Stomach (tissue), 8 donors: ENCODE measurements at regions not wholly inside any gene's neighbourhood (a gene's known extent, or its start where the extent isn't known, plus 50 kb on each side); places are given as distances from the start of the nearest gene placed in this dataset.

Source experiments
- DNase-seq, 2 donors: peaks; one replicate each; pipeline versions ENCODE4 v3.0.0 to v3.0.0-alpha.2; 2013 to 2019
- H3K27ac ChIP-seq, 5 donors: fragments of 200-600 bp in 4 of 5; sonication (generic) in 4 of 5; one replicate each; pipeline ENCODE4 v1.5.1; 2013 to 2019; ENCODE audit warnings: mild to moderate bottlenecking in 1 of 5, moderate library complexity in 1 of 5
- H3K27me3 ChIP-seq, 3 donors: fragments of 200-600 bp; sonication (generic); one replicate each; pipeline ENCODE4 v1.5.1; 2017 to 2019; ENCODE audit warnings: mixed run types in 1 of 3
- H3K36me3 ChIP-seq, 4 donors: fragments of 200-600 bp; sonication (generic); 1 replicate in 3 of 4; 2 replicates in 1 of 4; pipeline ENCODE4 v1.5.1; 2016 to 2019
- H3K4me1 ChIP-seq, 4 donors: fragments of 200-600 bp; sonication (generic); one replicate each; pipeline ENCODE4 v1.5.1; 2016 to 2019
- H3K4me3 ChIP-seq, 4 donors: fragments of 200-600 bp; sonication (generic) in 3 of 4; one replicate each; pipeline ENCODE4 v1.5.1; 2016 to 2019; ENCODE audit warnings: mild to moderate bottlenecking in 1 of 4
- H3K9me3 ChIP-seq, 4 donors: fragments of 200-600 bp; sonication (generic); one replicate each; pipeline ENCODE4 v1.5.1; 2016 to 2019
- CTCF ChIP-seq, 7 experiments: fragments of 450-650 bp in 4 of 7; fragments of 200-600 bp in 3 of 7; sonication (generic) in 3 of 7; IDR thresholded peaks; one replicate each; pipeline ENCODE4 v1.5.1; 2016 to 2019; ENCODE audit warnings: antibody characterized with exemption in 7 of 7, control low read depth in 2 of 7, mild to moderate bottlenecking in 1 of 7
- EP300 ChIP-seq: sonication (generic); formaldehyde crosslinking; IDR thresholded peaks from one replicate; pipeline ENCODE4 v1.6.1; 2017; ENCODE audit warnings: antibody characterized with exemption
- POLR2A ChIP-seq, 4 donors: fragments of 450-650 bp; IDR thresholded peaks; one replicate each; pipeline ENCODE4 v1.6.1; 2016; ENCODE audit warnings: antibody characterized with exemption in 4 of 4, control low read depth in 2 of 4, mild to moderate bottlenecking in 1 of 4, moderate library complexity in 1 of 4
- POLR2AphosphoS5 ChIP-seq, 3 donors: sonication (generic); formaldehyde crosslinking; IDR thresholded peaks; one replicate each; pipeline ENCODE4 v1.6.1; 2016; ENCODE audit warnings: antibody characterized with exemption in 3 of 3
- WGBS, 5 donors: extraction: QIAGEN DNeasy Blood & Tissue Kit in 3 of 5; methylation state at CpG; one replicate each; pipeline versions ENCODE4 v1.1.5 to v1.1.7; 2013 to 2018; 5-methylcytosine and 5-hydroxymethylcytosine counted together
- intact Hi-C: fragments of 100-400 bp; cut with DNase I; formaldehyde crosslinking; loops from one replicate; pipeline ENCODE4 v1.15.1; 2023; ENCODE audit warnings: low total_unique reads
- donor health status: healthy with polysubstance abuse.
- donor health status: Bipolar disorder and iron deficiency.
- donor health status: healthy.

- Histone ChIP-seq H3K36me3 (no peaks in the 10 kb centered on the region), H3K4me3 (no peak overlapping the region), H3K9me3 (peaks cover 0 to 13% (median 0%) of the 10 kb centered on the region in 4 donors), H3K4me1 (no peaks in the 10 kb centered on the region), H3K27ac (no peak overlapping the region), H3K27me3 (no peaks in the 10 kb centered on the region)
- intact Hi-C loops: no loop called here
- DNase-seq: no peak
- TF ChIP-seq POLR2AphosphoS5 (IDR thresholded peaks at IDR 0.05): no peak
- no peak for TF ChIP-seq CTCF (IDR thresholded peaks at IDR 0.05)
- no peak for TF ChIP-seq POLR2A (IDR thresholded peaks at IDR 0.05)
- no peak for TF ChIP-seq EP300
Observed at GRCh38 chr3:83033133-83033532, 1271.7 kb upstream of the GBE1 start.

GRCh38 chr3:83023086-83023485 is 1261.6 kb upstream of the GBE1 start:
- DNase-seq: peak in 1 of 2 donors; percentile 4
- WGBS, 5 donors: 63 to 77% (median 71%) methylated on average over 3 of the region's 3 CpGs
- Histone ChIP-seq H3K36me3 (no peaks in the 10 kb centered on the region), H3K9me3 (no peaks in the 10 kb centered on the region), H3K4me3 (no peak overlapping the region), H3K27me3 (no peaks in the 10 kb centered on the region), H3K4me1 (no peaks in the 10 kb centered on the region), H3K27ac (no peak overlapping the region)
- intact Hi-C loops: no loop called here
- TF ChIP-seq POLR2A (IDR thresholded peaks at IDR 0.05) (no peak), CTCF (IDR thresholded peaks at IDR 0.05) (no peak), POLR2AphosphoS5 (IDR thresholded peaks at IDR 0.05) (no peak), EP300 (no peak)

GRCh38 chr3:83011481-83011880 is 1250.0 kb upstream of the GBE1 start:
- 55 to 68% (median 62%) methylated on average over 4 of the region's 4 CpGs for WGBS, 5 donors
- H3K27me3 ChIP-seq: no peaks in the 10 kb centered on the region
- H3K27ac ChIP-seq: no peak overlapping the region
- no peaks in the 10 kb centered on the region for H3K4me1 ChIP-seq
- TF ChIP-seq CTCF (IDR thresholded peaks at IDR 0.05) (no peak), EP300 (no peak), POLR2AphosphoS5 (IDR thresholded peaks at IDR 0.05) (no peak), POLR2A (IDR thresholded peaks at IDR 0.05) (no peak)
- H3K36me3 ChIP-seq: no peaks in the 10 kb centered on the region
- intact Hi-C loops: no loop called here
- no peak for DNase-seq
- no peak overlapping the region for H3K4me3 ChIP-seq
- no peaks in the 10 kb centered on the region for H3K9me3 ChIP-seq

- no peak for DNase-seq
- no peak overlapping the region for H3K4me3 ChIP-seq
- intact Hi-C loops: no loop called here
- no peaks in the 10 kb centered on the region for H3K27me3 ChIP-seq
- no peaks in the 10 kb centered on the region for H3K36me3 ChIP-seq
- H3K4me1 ChIP-seq: no peaks in the 10 kb centered on the region
- H3K9me3 ChIP-seq: no peaks in the 10 kb centered on the region
- no peak for TF ChIP-seq EP300
- no peak for TF ChIP-seq POLR2A (IDR thresholded peaks at IDR 0.05)
- no peak for TF ChIP-seq CTCF (IDR thresholded peaks at IDR 0.05)
- no peak for TF ChIP-seq POLR2AphosphoS5 (IDR thresholded peaks at IDR 0.05)
- no peak overlapping the region for H3K27ac ChIP-seq
- 37 to 61% (median 59%) methylated on average over 3 of the region's 3 CpGs for WGBS, 5 donors
Observed at GRCh38 chr3:83003917-83004316, 1242.5 kb upstream of the GBE1 start.
